Amniotic stem cell (primary cell): ENCODE measurements at regions not wholly inside any gene's neighbourhood (a gene's known extent, or its start where the extent isn't known, plus 50 kb on each side); places are given as distances from the start of the nearest gene placed in this dataset.

Source experiments
- DNase-seq: peaks from one replicate; lab custom pipeline; 2025; lab: John Stamatoyannopoulos, UW

- no peak for DNase-seq
These were observed 1218.1 kb upstream of the MAP3K7 start for GRCh38 chr6:91804981-91805380.

- DNase-seq = no peak
These were observed 1215.6 kb upstream of the MAP3K7 start for GRCh38 chr6:91802431-91802830.

GRCh38 chr6:91796603-91797002, 1209.7 kb upstream of the MAP3K7 start:
- DNase-seq = no peak

GRCh38 chr6:91788501-91788900, 1201.6 kb upstream of the MAP3K7 start:
- DNase-seq = no peak

DNA sequence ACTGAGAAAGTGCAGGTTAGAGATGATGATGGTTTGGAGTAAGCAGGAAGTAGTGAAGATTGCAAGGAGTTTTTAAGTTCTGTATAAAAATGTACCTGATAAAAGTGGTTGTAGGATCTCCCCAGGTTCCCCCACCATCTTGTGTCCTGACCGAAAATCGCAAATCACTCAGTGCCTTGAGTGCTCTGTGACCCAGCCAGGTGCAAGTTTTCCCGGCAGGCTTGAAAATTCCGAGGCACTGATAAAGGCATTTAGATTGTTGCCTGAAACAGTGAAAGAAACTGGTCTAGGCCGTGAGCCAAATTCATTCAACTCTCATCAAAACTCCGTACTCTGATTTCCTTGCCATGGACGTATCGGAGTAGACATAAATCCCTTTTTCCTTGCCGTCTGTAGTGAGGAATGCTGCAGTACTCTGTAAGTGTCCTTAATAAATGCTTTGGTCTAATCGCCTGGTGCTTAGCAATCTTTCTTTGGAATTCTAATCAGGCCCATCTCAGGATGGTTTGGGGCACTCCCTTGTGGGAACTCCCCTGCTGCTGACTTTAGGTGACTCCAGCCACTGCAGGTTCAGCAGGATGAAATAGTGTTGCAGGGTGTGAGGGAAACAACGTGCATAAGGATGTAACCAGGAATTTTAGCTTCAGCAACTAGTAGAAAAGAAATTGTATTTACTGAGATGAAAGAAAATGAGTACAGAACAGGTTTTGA, 1199.8 kb upstream of the MAP3K7 start:
- DNase-seq = no peak

DNA sequence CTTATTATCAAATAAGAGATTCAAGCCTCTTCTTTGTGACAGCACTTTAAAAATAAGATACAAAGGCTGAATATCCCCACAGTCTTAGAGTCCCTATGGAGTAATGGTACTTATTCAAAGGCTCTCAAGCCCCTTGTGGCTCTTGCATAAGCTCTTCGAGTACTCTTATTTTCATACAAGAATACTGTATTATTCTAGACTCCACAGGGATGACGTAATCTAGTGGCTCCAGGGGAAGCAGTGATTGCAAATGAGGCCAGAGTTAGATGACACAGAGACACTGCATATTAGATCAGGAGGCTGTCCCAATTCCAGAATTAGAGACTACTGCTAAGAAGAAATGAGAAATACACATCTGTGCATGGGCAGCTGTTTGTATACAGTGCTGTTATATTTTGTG, 1195.9 kb upstream of the MAP3K7 start:
- no peak for DNase-seq

GRCh38 chr6:91781946-91782345, 1195.1 kb upstream of the MAP3K7 start:
- DNase-seq = no peak

DNA sequence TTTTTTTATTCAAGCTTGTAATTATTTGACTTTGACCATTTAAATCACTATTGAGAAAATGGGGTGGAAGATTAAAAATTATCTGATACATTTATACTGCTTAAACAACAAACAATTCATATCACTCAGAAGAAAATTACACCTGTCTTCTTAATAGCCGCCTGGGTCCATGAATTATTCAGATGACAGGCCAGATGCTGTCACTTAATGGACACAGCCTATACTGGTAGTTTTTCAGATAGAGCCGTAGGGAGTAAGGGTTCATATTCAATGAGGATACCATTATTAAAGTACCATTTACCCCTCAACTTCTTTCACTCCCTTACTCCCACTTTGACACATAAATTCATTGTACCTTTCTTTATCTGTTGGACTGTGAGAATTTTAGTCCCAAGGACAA, 1193.4 kb upstream of the MAP3K7 start:
- no peak for DNase-seq

- no peak for DNase-seq
These were observed 1174.7 kb upstream of the MAP3K7 start for GRCh38 chr6:91761621-91762020.

DNA sequence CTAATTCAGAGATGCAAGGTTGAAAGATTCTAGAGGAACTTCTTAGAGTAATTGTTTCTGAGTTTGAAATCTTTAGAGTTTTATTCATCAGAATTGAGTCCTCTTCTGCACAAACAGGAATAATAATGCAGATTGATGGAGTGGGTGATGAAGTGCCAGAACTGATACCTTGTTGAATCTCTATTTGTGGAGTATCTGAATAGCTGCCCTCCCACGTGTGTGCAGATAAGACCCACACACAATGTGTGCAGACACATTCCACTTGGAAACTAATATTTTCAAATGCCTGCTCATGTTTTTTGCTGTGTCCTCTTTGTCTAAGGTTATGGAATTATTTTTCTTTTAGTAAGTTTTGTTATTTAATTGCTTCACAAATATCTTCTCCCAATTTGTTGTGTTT, 1167.8 kb upstream of the MAP3K7 start:
- DNase-seq = no peak

GRCh38 chr6:91751526-91751925, 1164.7 kb upstream of the MAP3K7 start:
- no peak for DNase-seq

GRCh38 chr6:91744566-91744965, 1157.7 kb upstream of the MAP3K7 start:
- DNase-seq = no peak

DNA sequence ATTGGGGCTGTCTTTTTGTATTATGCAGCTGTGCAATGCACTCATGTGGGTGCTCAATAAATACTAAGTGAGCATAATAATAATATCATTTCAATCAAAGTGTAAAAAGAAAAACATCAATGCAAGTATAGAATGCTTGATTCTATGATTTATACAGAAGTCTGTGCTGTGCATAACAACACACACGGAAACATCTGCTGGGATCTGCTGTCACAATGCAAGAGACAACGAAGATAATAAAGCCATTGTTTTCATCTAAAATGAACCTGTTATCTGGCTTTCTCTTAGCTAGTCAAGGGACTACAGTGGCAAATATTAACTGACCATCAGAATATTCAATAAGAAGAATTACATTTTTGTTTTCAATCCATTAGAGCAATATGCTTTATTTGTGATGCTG, 1156.9 kb upstream of the MAP3K7 start:
- no peak for DNase-seq

DNA sequence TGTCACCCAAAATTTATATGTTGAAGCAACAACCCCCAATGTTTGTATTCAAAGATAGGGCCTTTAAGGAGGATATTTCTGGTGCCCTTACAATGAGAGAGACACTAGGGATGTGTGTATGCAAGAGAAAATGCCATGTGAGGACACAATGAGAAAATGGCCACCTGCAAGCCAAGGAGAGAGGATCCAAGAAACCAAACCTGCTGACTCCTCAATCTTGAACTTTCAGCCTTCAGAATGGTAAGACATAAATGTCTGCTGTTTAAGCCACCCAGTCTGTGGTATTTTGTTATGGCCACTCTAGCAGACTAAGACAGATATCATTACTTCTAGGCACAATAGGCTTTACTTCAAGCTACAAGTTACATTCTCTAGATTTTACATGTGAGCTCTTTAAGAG, 1145.1 kb upstream of the MAP3K7 start:
- DNase-seq = no peak

- DNase-seq = no peak
These were observed 1143.8 kb upstream of the MAP3K7 start for GRCh38 chr6:91730710-91731109.

GRCh38 chr6:91720324-91720723, 1133.5 kb upstream of the MAP3K7 start:
- DNase-seq = no peak

DNA sequence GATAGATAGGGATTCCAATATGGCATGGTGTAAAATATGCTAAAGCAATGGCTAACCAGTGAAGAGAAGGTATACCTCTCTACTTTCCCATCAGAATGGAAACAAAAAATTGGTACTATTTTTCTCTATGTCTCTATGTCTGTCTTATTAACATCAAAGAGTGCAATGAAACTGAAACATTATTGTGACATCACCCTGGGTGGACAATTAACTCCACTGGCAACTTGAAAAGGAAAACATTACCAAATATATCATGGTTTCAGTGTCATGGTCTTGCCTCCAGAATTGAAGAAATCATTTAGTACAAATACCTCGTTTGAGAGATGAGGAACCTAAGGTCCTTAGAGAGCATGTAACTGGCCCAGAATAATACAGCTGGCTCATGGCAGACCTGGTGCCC, 1132.5 kb upstream of the MAP3K7 start:
- no peak for DNase-seq

GRCh38 chr6:91718198-91718597, 1131.3 kb upstream of the MAP3K7 start:
- no peak for DNase-seq

DNA sequence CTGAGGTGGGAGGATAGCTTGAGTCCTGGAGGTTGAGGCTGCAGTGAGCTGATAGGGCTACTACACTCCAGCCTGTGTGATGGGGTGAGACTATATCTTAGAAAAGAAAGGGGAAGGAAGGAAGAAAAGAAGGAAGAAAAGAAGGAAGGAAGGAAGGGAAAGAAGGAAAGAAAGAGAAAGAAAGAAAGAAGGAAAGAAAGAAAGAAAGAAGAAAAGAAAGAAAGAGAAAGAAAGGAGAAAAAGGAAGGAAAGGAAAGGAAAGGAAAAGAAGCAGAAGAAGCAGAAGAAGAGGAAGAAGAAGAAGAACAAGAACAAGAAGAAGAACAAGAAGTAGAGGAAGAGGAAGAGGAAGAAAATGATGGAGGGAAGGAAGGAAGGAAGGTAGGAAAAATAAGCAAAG, 1130.2 kb upstream of the MAP3K7 start:
- no peak for DNase-seq

GRCh38 chr6:91716361-91716760, 1129.5 kb upstream of the MAP3K7 start:
- no peak for DNase-seq

DNA sequence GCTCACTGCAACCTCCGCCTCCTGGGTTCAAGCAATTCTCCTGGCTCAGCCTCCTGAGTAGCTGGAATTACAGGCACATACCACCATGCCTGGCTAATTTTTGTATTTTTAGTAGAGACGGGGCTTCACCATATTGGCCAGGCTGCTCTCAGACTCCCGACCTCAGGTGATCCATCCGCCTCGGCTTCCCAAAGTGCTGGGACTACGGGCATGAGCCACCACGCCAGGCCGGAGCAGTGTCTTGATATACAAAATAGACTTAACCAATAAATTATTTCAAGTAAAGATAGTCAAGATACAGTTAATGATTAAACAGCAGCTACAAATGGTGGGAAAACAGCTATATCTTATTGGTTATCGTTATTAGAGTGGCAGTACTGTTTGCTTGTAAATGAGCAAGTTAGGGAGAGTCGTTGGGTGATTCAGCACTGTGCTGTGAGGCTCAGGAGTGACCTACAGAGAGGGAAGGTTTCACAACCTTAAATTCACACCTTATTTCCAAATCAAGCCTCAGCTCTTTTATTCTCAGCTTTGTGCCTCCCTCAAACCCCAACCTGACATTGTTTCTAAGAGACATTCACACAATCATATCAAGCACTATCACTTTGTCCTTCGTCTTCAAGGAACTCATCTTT, 1128.4 kb upstream of the MAP3K7 start:
- DNase-seq = no peak

- DNase-seq = no peak
These were observed 1127.0 kb upstream of the MAP3K7 start for GRCh38 chr6:91713911-91714310.

GRCh38 chr6:91711518-91711917, 1124.6 kb upstream of the MAP3K7 start:
- no peak for DNase-seq

DNA sequence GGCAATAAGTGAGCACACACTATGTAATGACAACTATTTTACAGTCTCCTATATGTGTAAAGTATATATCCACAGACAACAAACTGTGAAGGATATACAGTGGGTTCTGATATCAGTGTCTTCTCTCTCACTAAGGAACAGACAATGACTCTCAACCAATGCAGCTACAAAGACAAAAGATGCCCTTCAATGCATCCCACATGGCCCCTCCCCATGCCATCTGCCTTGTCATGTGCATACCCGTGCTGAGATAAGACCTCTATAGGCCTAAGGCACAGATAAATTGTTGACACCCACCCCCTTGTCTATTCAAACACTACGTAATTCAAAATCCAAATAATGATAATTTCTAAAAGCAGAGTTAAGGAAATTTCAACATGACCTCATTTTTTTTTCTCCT, 1123.5 kb upstream of the MAP3K7 start:
- DNase-seq = no peak
